ENCODE measurements at regions not wholly inside any gene's neighbourhood (a gene's known extent, or its start where the extent isn't known, plus 50 kb on each side); places are given as distances from the start of the nearest gene placed in this dataset.

DNA sequence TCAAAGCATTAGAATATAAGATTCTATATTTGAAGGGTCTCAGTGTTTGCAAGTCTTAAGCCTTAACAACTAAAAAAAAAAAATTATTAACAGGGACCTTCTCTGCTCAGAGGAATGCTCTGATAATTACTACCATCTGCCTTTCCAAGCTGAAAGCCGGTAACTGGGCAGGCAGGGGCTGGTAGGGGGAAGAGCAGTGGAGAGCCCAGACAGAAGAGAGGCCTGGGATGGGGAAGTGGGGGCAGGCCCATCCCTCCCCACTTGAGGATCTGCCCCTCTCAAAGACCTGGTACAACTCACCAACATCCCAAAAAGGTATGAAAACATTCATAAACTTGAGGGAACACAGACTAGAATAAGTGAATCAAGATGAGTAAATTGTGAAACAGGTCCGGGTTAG is 113.9 kb downstream of the QDPR start:
- DNase-seq (ENCODE audit: low spot score) = no peak
- TF ChIP-seq, protein P1, sequence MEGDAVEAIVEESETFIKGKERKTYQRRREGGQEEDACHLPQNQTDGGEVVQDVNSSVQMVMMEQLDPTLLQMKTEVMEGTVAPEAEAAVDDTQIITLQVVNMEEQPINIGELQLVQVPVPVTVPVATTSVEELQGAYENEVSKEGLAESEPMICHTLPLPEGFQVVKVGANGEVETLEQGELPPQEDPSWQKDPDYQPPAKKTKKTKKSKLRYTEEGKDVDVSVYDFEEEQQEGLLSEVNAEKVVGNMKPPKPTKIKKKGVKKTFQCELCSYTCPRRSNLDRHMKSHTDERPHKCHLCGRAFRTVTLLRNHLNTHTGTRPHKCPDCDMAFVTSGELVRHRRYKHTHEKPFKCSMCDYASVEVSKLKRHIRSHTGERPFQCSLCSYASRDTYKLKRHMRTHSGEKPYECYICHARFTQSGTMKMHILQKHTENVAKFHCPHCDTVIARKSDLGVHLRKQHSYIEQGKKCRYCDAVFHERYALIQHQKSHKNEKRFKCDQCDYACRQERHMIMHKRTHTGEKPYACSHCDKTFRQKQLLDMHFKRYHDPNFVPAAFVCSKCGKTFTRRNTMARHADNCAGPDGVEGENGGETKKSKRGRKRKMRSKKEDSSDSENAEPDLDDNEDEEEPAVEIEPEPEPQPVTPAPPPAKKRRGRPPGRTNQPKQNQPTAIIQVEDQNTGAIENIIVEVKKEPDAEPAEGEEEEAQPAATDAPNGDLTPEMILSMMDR (IDR thresholded peaks at IDR 0.05; ENCODE audit: extremely low read depth, missing control alignments) = no peak

DNA sequence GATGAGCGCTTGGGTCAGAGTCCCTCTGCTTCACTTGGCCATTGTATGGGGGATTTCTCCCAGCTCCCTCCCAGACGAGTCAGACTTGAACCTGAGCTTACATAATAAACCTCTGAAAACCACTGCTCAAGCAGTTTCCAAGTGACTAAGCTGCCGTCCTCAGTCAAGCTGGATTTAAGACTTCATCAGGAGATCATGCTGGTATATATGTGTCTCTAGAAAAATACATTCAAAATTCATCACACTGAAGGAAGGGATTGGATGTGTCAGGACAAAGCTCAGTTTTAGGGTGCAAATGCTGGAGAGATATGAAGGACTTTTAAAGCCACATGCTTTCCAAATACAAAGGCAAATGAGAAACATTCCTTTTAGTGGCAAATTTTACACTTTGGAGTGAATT is 114.3 kb downstream of the QDPR start:
- DNase-seq (ENCODE audit: low spot score) = no peak

DNA sequence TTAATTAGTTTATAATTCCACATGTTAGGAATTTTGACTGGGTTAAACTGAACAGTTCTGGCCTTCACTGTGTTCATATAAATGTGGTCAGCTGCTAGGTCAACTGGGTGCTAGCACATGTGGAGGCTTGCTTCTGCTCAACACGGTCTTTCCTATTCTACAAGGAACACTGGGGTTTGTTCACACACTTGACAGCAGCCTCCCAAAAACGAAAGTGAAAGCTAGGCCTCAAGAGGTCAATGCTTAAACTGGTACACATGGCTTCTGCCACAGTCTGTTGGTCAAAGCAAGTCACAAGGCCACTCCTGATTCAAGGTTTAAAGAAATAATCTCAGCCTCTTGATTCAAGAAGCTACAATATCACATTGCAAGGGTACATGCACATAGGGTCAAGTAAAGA is 126.5 kb downstream of the QDPR start:
- TF ChIP-seq, protein P1 (IDR thresholded peaks at IDR 0.05; ENCODE audit: extremely low read depth, missing control alignments) = no peak
- peak; percentile 26 for DNase-seq (ENCODE audit: low spot score)

More for the DNA sequence above, 114.3 kb downstream of the QDPR start:
- TF ChIP-seq, protein P1 (IDR thresholded peaks at IDR 0.05; ENCODE audit: extremely low read depth, missing control alignments) = no peak

DNA sequence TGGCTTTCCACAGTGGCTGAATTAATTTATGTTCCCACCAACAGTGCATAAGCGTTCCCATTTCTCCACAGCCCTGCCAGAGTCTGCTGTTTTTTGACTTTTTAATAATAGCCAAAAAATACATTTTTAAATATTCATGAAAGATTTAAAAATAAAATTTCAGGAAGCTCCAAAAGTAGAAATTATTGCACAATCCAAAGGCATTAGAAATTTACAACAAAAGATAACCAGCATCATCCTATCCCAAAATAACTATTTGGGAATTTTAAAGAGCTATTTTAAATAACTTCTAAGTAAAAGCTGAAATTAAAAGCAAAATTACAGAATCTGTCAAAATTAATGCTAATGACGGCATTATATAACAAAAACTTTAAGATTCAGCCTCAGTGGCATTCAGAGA is 131.5 kb downstream of the QDPR start:
- TF ChIP-seq, protein P1 (IDR thresholded peaks at IDR 0.05; ENCODE audit: extremely low read depth, missing control alignments) = no peak
- DNase-seq (ENCODE audit: low spot score) = no peak

DNA sequence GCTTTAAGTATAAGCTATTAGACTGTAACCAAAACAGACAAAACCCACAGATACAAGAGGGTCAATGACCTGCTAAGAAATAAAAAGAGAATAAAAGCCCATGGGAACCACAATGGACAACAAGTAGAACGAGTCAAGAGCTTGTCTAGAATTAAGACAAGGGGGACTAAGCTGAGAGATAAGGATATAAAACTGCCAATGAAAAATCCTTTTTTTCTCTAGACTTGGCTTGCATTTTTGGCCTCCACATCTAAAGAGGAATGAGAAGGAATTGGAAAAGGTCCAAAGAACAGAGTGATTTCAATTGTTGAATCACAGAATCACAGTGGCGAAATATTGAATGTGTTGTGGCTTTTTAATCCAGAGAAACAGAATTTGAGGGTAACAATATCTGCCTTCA is 135.7 kb downstream of the QDPR start:
- DNase-seq (ENCODE audit: low spot score) = no peak
- TF ChIP-seq, protein P1 (IDR thresholded peaks at IDR 0.05; ENCODE audit: extremely low read depth, missing control alignments) = no peak

DNA sequence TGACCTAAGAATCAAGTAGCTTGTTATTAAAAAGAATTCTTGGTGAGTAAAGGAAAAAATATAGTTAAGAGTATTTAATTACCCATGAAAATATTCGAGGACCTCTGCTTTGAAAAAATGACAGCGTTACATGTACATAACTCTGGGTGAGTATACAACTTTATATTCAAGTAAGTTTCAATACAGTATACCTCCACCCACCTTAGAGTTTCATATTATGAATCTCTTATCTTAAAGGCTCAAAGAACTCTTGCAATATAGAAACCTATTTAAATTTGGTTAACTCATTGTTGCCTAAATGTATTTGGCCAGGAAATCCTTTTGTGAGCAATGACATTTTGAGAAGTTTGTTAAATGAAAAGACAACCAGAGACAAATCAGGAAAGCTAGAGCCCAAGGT is 138.2 kb downstream of the QDPR start:
- DNase-seq (ENCODE audit: low spot score) = no peak
- TF ChIP-seq, protein P1 (IDR thresholded peaks at IDR 0.05; ENCODE audit: extremely low read depth, missing control alignments) = no peak

DNA sequence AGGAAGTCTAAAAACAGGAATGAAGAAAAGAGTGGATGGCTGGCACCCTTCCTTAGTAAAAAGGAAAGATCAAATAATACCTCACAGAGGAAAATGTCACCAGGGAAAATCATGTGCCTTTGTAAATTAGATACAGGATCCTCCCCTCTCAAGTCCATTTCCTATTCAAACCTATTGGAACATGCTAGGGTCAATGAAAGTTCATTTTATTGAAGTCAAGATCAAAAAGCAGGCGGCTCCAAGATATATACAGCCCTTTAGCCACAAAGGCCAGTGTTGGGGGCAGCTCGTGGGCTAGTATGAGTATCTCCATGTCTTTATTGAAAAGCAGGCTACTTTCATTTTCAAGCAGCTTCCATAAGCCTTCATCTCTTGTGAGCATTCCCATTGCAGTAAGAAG is 141.1 kb downstream of the QDPR start:
- TF ChIP-seq, protein P1 (IDR thresholded peaks at IDR 0.05; ENCODE audit: extremely low read depth, missing control alignments) = no peak
- no peak for DNase-seq (ENCODE audit: low spot score)

Data from GM20000 (cell line).